Astrocyte (in vitro differentiated cells and primary cell): ENCODE measurements at regions not wholly inside any gene's neighbourhood (a gene's known extent, or its start where the extent isn't known, plus 50 kb on each side); places are given as distances from the start of the nearest gene placed in this dataset.

Source experiments
- DNase-seq: peaks from one replicate; pipeline ENCODE4 v3.0.0-alpha.2; 2010; ENCODE audit warnings: low read depth
- FAIRE-seq: peaks from 2 replicates; lab custom pipeline; 2011; peaks lifted over from hg19 to GRCh38; lab: Jason Lieb, UNC
- H2AFZ ChIP-seq: 2 replicates; pipeline ENCODE4 v1.6.0; 2012; ENCODE audit warnings: low read depth, low read length, inconsistent platforms
- H3K27ac ChIP-seq: 2 replicates; pipeline ENCODE4 v1.5.1; 2011; ENCODE audit warnings: low read depth, low read length, inconsistent platforms
- H3K27me3 ChIP-seq: 2 replicates; pipeline ENCODE4 v1.6.0; 2011; ENCODE audit warnings: low read length, inconsistent platforms; ENCODE audit not compliant: insufficient read depth
- H3K36me3 ChIP-seq: 2 replicates; pipeline ENCODE4 v1.5.1; 2011; ENCODE audit warnings: low read length, inconsistent platforms; ENCODE audit not compliant: insufficient read depth
- H3K4me1 ChIP-seq: 2 replicates; pipeline ENCODE4 v1.5.1; 2011; ENCODE audit warnings: low read length, inconsistent platforms; ENCODE audit not compliant: insufficient read depth
- H3K4me2 ChIP-seq: 2 replicates; pipeline ENCODE4 v1.6.0; 2012; ENCODE audit warnings: low read length, inconsistent platforms
- H3K4me3 ChIP-seq: 2 replicates; pipeline ENCODE4 v1.5.1; 2011; ENCODE audit warnings: low read depth, mild to moderate bottlenecking, low read length, inconsistent platforms; ENCODE audit not compliant: insufficient read depth
- H3K79me2 ChIP-seq: 2 replicates; pipeline ENCODE4 v1.6.0; 2012; ENCODE audit warnings: mild to moderate bottlenecking, low read length, inconsistent platforms; ENCODE audit not compliant: insufficient read depth
- H3K9ac ChIP-seq: 2 replicates; pipeline ENCODE4 v1.6.0; 2012; ENCODE audit warnings: mild to moderate bottlenecking, low read length, inconsistent platforms
- H3K9me3 ChIP-seq: 2 replicates; pipeline ENCODE4 v1.5.1; 2012; ENCODE audit warnings: low read depth, mild to moderate bottlenecking, low read length, inconsistent platforms; ENCODE audit not compliant: insufficient read depth
- H4K20me1 ChIP-seq: 2 replicates; pipeline ENCODE4 v1.6.0; 2012; ENCODE audit warnings: low read length, inconsistent platforms; ENCODE audit not compliant: insufficient read depth
- H3K27ac Mint-ChIP-seq: one replicate; pipeline ENCODE4 v1.8.0; 2021; ENCODE audit warnings: mild to moderate bottlenecking, mixed read lengths; ENCODE audit not compliant: unreplicated experiment
- H3K27me3 Mint-ChIP-seq: one replicate; pipeline ENCODE4 v1.8.0; 2021; ENCODE audit warnings: low read depth, mixed read lengths; ENCODE audit not compliant: unreplicated experiment
- H3K36me3 Mint-ChIP-seq: one replicate; pipeline ENCODE4 v1.8.0; 2021; ENCODE audit warnings: low read depth, mixed read lengths; ENCODE audit not compliant: unreplicated experiment
- H3K4me1 Mint-ChIP-seq: one replicate; pipeline ENCODE4 v1.8.0; 2021; ENCODE audit warnings: low read depth, mixed read lengths; ENCODE audit not compliant: unreplicated experiment
- H3K4me3 Mint-ChIP-seq: one replicate; pipeline ENCODE4 v1.8.0; 2021; ENCODE audit warnings: mild to moderate bottlenecking, moderate library complexity, mixed read lengths; ENCODE audit not compliant: unreplicated experiment
- H3K9me3 Mint-ChIP-seq: one replicate; pipeline ENCODE4 v1.8.0; 2021; ENCODE audit warnings: mild to moderate bottlenecking, mixed read lengths; ENCODE audit not compliant: unreplicated experiment
- CTCF ChIP-seq: IDR thresholded peaks from 2 replicates; pipeline ENCODE4 v1.5.1; 2011; ENCODE audit warnings: low read depth, mild to moderate bottlenecking, inconsistent platforms, low read length, moderate library complexity; ENCODE audit not compliant: insufficient read depth
- EZH2 ChIP-seq: IDR thresholded peaks from 2 replicates; pipeline ENCODE4 v1.6.1; 2012; ENCODE audit warnings: mild to moderate bottlenecking, low read length, inconsistent platforms; ENCODE audit not compliant: insufficient read depth

- H3K4me3 Mint-ChIP-seq, result no peak overlapping the region
- Histone ChIP-seq H3K27me3 (no peaks in the 10 kb centered on the region), H3K27ac (no peak overlapping the region), H3K79me2 (no peaks in the 10 kb centered on the region), H3K4me1 (no peaks in the 10 kb centered on the region), H3K4me2 (no peak overlapping the region), H3K9me3 (peaks cover 8% of the 10 kb centered on the region), H4K20me1 (no peaks in the 10 kb centered on the region), H3K9ac (no peak overlapping the region), H3K36me3 (no peaks in the 10 kb centered on the region), H3K4me3 (no peak overlapping the region), H2AFZ (no peak overlapping the region)
- H3K4me1 Mint-ChIP-seq, result no peaks in the 10 kb centered on the region
- FAIRE-seq (no peak), DNase-seq (no peak)
- peaks cover 3% of the 10 kb centered on the region for H3K27me3 Mint-ChIP-seq
- no peak overlapping the region for H3K27ac Mint-ChIP-seq
- no peaks in the 10 kb centered on the region for H3K36me3 Mint-ChIP-seq
- TF ChIP-seq EZH2 (no peak), CTCF (no peak)
- H3K9me3 Mint-ChIP-seq, result no peaks in the 10 kb centered on the region
Observed at GRCh38 chr2:129730979-129731378, 248.5 kb upstream of the RAB6C start.

GRCh38 chr2:129731907-129732629, 247.4 kb upstream of the RAB6C start:
- no peak overlapping the region for H3K27ac Mint-ChIP-seq

More at GRCh38 chr2:129731907-129732629, 247.4 kb upstream of the RAB6C start:
- peaks cover 11% of the 10 kb centered on the region for H3K9me3 ChIP-seq
- H3K9ac ChIP-seq, result no peak overlapping the region
- no peaks in the 10 kb centered on the region for H4K20me1 ChIP-seq
- TF ChIP-seq EZH2 (no peak), CTCF (no peak)
- no peaks in the 10 kb centered on the region for H3K27me3 ChIP-seq
- no peak overlapping the region for H3K4me2 ChIP-seq
- no peaks in the 10 kb centered on the region for H3K36me3 ChIP-seq
- H3K4me1 ChIP-seq, result no peaks in the 10 kb centered on the region
- no peak overlapping the region for H3K27ac ChIP-seq
- Mint-ChIP-seq H3K9me3 (no peaks in the 10 kb centered on the region), H3K4me1 (no peaks in the 10 kb centered on the region), H3K36me3 (no peaks in the 10 kb centered on the region), H3K27me3 (peaks cover 3% of the 10 kb centered on the region), H3K4me3 (no peak overlapping the region)
- H2AFZ ChIP-seq, result no peak overlapping the region
- FAIRE-seq (no peak), DNase-seq (no peak)
- no peaks in the 10 kb centered on the region for H3K79me2 ChIP-seq
- no peak overlapping the region for H3K4me3 ChIP-seq
